ENCODE measurements at regions not wholly inside any gene's neighbourhood (a gene's known extent, or its start where the extent isn't known, plus 50 kb on each side); places are given as distances from the start of the nearest gene placed in this dataset.

DNA sequence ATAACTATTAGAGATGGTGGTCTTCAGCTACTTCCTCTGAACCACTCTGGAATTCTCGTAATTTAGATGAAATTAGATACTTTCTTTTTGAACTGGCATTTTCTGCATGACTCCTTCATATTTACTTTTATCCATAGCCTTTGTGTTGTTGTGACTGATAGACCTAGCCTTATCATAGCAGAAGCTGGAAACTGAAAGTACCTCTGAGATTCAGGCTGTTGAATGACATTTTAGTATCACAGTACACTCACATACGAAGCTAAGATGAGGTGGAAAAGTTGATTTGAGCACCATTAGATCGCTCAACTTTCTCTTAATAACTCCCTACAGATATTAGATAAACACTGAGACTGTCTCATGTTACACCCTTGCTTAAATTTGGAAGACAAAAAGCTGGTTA lies 525.1 kb upstream of the FBXO33 start:
- Histone ChIP-seq H3K9me3 (ENCODE audit: control insufficient read depth in 1 of 2, insufficient read depth in 1 of 2, low read depth in 1 of 2, low read length in 2 of 2) (no peaks in the 10 kb centered on the region), H3K4me3 (replicated peaks in 1 of 2; ENCODE audit: low read depth in 1 of 2, low read length in 2 of 2) (no peak overlapping the region), H3K9me2 (ENCODE audit: insufficient read depth) (no peaks in the 10 kb centered on the region), H3K4me1 (ENCODE audit: control insufficient read depth in 1 of 2, insufficient read depth in 2 of 2, low read length in 2 of 2) (no peaks in the 10 kb centered on the region), H2AFZ (ENCODE audit: low read depth, low read length, poor library complexity, severe bottlenecking) (no peak overlapping the region), H3K27me3 (ENCODE audit: insufficient read depth, low read length) (no peaks in the 10 kb centered on the region), H3K4me2 (ENCODE audit: low read length) (no peak overlapping the region), H3K79me2 (ENCODE audit: insufficient read depth, low read length) (no peaks in the 10 kb centered on the region), H4K20me1 (ENCODE audit: insufficient read depth) (no peaks in the 10 kb centered on the region), H3K27ac (ENCODE audit: low read depth, low read length) (no peak overlapping the region), H3K9ac (ENCODE audit: low read length) (no peak overlapping the region), H3K36me3 (ENCODE audit: control insufficient read depth in 1 of 2, insufficient read depth in 2 of 2, low read length in 2 of 2) (no peaks in the 10 kb centered on the region)
- DNase-seq (ENCODE audit: low read depth, low spot score) (no peak), ATAC-seq (no peak)
- TF ChIP-seq EGR1 (IDR thresholded peaks at IDR 0.05; ENCODE audit: low read depth): no peak
- no peak for TF ChIP-seq TCF7L2 (IDR thresholded peaks at IDR 0.05; ENCODE audit: borderline replicate concordance, extremely low read depth, insufficient read depth, insufficient read length)
- TF ChIP-seq EZH2 (IDR thresholded peaks at IDR 0.05): no peak
- no peak for TF ChIP-seq FOSL1 (IDR thresholded peaks at IDR 0.05; ENCODE audit: low read depth)
- ChIA-PET RAD21 (ENCODE audit: low non-redundant PET in 1 of 2, low total read pairs in 2 of 2, uncharacterized antibody in 2 of 2, unreplicated experiment in 2 of 2) (no interaction called here), CTCF (no interaction called here), POLR2A (no interaction called here)
- no TSS peak for BruUV-seq (replicated peaks)
- intact Hi-C loops (cut with micrococcal nuclease): no loop called here

DNA sequence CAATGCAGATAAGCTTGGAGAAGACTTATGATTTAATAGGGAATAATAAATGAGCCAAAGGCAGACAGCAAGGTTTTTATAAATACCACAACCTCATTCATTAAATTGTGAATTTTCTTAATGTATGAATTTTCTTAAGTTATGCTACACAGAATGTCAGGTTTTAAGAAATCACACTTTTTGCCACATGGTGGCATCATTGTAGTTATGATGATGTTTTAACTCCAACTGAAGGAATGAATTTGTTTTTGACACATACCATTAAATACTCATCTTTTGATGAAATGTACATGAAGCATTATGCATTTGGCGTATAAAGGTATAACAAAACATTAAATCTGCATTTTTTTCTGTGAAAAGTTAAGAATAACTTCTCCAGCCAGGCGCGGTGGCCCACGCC lies 524.1 kb upstream of the FBXO33 start:
- Histone ChIP-seq H4K20me1 (ENCODE audit: insufficient read depth) (no peaks in the 10 kb centered on the region), H3K9ac (ENCODE audit: low read length) (no peak overlapping the region), H3K27ac (ENCODE audit: low read depth, low read length) (no peak overlapping the region), H3K4me1 (ENCODE audit: control insufficient read depth in 1 of 2, insufficient read depth in 2 of 2, low read length in 2 of 2) (no peaks in the 10 kb centered on the region), H3K9me2 (ENCODE audit: insufficient read depth) (no peaks in the 10 kb centered on the region), H3K9me3 (ENCODE audit: control insufficient read depth in 1 of 2, insufficient read depth in 1 of 2, low read depth in 1 of 2, low read length in 2 of 2) (no peaks in the 10 kb centered on the region), H3K36me3 (ENCODE audit: control insufficient read depth in 1 of 2, insufficient read depth in 2 of 2, low read length in 2 of 2) (no peaks in the 10 kb centered on the region), H3K79me2 (ENCODE audit: insufficient read depth, low read length) (no peaks in the 10 kb centered on the region), H3K4me2 (ENCODE audit: low read length) (no peak overlapping the region), H2AFZ (ENCODE audit: low read depth, low read length, poor library complexity, severe bottlenecking) (no peak overlapping the region), H3K27me3 (ENCODE audit: insufficient read depth, low read length) (no peaks in the 10 kb centered on the region), H3K4me3 (replicated peaks in 1 of 2; ENCODE audit: low read depth in 1 of 2, low read length in 2 of 2) (no peak overlapping the region)
- TF ChIP-seq EGR1 (IDR thresholded peaks at IDR 0.05; ENCODE audit: low read depth) (no peak), POLR2AphosphoS5 (IDR thresholded peaks at IDR 0.05; ENCODE audit: low read depth, low read length) (no peak), TCF7L2 (IDR thresholded peaks at IDR 0.05; ENCODE audit: borderline replicate concordance, extremely low read depth, insufficient read depth, insufficient read length) (no peak), EZH2phosphoT487 (IDR thresholded peaks at IDR 0.05; ENCODE audit: borderline replicate concordance) (no peak), ELF1 (IDR thresholded peaks at IDR 0.05; ENCODE audit: borderline replicate concordance, low read depth) (no peak), CEBPB (IDR thresholded peaks at IDR 0.05; ENCODE audit: low read depth) (no peak), YY1 (IDR thresholded peaks at IDR 0.05; ENCODE audit: extremely low read depth, insufficient replicate concordance, low read depth, low read length) (no peak), ZFX (IDR thresholded peaks at IDR 0.05) (no peak), SIN3A (IDR thresholded peaks at IDR 0.05; ENCODE audit: low read depth) (no peak), JUND (IDR thresholded peaks at IDR 0.05) (no peak), ZNF274 (IDR thresholded peaks at IDR 0.05; ENCODE audit: low read depth, low read length) (no peak), POLR2A (IDR thresholded peaks at IDR 0.05; ENCODE audit: borderline replicate concordance, extremely low read depth, insufficient read depth, insufficient read length) (no peak), RAD21 (IDR thresholded peaks at IDR 0.05; ENCODE audit: low read depth) (peak; percentile 24)
- TF ChIP-seq, protein P1, sequence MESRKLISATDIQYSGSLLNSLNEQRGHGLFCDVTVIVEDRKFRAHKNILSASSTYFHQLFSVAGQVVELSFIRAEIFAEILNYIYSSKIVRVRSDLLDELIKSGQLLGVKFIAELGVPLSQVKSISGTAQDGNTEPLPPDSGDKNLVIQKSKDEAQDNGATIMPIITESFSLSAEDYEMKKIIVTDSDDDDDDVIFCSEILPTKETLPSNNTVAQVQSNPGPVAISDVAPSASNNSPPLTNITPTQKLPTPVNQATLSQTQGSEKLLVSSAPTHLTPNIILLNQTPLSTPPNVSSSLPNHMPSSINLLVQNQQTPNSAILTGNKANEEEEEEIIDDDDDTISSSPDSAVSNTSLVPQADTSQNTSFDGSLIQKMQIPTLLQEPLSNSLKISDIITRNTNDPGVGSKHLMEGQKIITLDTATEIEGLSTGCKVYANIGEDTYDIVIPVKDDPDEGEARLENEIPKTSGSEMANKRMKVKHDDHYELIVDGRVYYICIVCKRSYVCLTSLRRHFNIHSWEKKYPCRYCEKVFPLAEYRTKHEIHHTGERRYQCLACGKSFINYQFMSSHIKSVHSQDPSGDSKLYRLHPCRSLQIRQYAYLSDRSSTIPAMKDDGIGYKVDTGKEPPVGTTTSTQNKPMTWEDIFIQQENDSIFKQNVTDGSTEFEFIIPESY (IDR thresholded peaks at IDR 0.05; ENCODE audit: extremely low read depth, insufficient replicate concordance, low read length): no peak
- TF ChIP-seq, protein P2, sequence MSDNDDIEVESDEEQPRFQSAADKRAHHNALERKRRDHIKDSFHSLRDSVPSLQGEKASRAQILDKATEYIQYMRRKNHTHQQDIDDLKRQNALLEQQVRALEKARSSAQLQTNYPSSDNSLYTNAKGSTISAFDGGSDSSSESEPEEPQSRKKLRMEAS (IDR thresholded peaks at IDR 0.05): no peak
- TF ChIP-seq, protein P3, sequence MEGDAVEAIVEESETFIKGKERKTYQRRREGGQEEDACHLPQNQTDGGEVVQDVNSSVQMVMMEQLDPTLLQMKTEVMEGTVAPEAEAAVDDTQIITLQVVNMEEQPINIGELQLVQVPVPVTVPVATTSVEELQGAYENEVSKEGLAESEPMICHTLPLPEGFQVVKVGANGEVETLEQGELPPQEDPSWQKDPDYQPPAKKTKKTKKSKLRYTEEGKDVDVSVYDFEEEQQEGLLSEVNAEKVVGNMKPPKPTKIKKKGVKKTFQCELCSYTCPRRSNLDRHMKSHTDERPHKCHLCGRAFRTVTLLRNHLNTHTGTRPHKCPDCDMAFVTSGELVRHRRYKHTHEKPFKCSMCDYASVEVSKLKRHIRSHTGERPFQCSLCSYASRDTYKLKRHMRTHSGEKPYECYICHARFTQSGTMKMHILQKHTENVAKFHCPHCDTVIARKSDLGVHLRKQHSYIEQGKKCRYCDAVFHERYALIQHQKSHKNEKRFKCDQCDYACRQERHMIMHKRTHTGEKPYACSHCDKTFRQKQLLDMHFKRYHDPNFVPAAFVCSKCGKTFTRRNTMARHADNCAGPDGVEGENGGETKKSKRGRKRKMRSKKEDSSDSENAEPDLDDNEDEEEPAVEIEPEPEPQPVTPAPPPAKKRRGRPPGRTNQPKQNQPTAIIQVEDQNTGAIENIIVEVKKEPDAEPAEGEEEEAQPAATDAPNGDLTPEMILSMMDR (IDR thresholded peaks at IDR 0.05 in 2 of 3, conservative IDR thresholded peaks at IDR 0.05 in 1 of 3; ENCODE audit: borderline replicate concordance in 1 of 3, insufficient read depth in 1 of 3, low read depth in 2 of 3, low read length in 2 of 3): peak in 1 of 3 experiments; percentile 46; a peak in 2 of 6 replicates
- ATAC-seq (no peak), DNase-seq (ENCODE audit: low read depth, low spot score) (peak; percentile 6)
- ChIA-PET CTCF (no interaction called here), POLR2A (no interaction called here), RAD21 (ENCODE audit: low non-redundant PET in 1 of 2, low total read pairs in 2 of 2, uncharacterized antibody in 2 of 2, unreplicated experiment in 2 of 2) (no interaction called here)
- intact Hi-C loops (cut with micrococcal nuclease): no loop called here
- no TSS peak for BruUV-seq (replicated peaks)
